ENCODE measurements at regions not wholly inside any gene's neighbourhood (a gene's known extent, or its start where the extent isn't known, plus 50 kb on each side); places are given as distances from the start of the nearest gene placed in this dataset.

DNA sequence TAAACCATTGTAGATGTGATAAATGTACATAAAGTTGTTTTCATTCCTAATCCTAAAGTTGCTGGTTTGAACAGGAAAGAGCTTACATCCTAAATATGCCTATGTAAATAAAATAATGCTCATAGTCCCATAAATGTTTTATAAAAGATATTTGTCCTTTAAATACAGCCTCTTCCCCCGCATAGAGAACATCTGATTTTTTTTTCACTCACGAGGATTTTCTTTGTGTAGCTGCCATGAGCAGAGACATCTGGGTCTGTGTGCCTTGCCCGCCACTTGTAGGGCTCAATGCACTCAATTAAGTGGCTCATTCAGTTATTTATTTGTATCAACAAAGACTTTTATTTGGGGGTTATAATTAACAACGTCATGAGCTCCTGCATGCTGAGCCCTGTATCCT is 72.8 kb downstream of the SOWAHC start (continued):
- TF ChIP-seq, protein P1, sequence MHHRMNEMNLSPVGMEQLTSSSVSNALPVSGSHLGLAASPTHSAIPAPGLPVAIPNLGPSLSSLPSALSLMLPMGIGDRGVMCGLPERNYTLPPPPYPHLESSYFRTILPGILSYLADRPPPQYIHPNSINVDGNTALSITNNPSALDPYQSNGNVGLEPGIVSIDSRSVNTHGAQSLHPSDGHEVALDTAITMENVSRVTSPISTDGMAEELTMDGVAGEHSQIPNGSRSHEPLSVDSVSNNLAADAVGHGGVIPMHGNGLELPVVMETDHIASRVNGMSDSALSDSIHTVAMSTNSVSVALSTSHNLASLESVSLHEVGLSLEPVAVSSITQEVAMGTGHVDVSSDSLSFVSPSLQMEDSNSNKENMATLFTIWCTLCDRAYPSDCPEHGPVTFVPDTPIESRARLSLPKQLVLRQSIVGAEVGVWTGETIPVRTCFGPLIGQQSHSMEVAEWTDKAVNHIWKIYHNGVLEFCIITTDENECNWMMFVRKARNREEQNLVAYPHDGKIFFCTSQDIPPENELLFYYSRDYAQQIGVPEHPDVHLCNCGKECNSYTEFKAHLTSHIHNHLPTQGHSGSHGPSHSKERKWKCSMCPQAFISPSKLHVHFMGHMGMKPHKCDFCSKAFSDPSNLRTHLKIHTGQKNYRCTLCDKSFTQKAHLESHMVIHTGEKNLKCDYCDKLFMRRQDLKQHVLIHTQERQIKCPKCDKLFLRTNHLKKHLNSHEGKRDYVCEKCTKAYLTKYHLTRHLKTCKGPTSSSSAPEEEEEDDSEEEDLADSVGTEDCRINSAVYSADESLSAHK (tag by site-specific recombination; IDR thresholded peaks at IDR 0.05), result no peak
- TF ChIP-seq ZNF48 (tag by site-specific recombination; IDR thresholded peaks at IDR 0.05), result no peak
- TF ChIP-seq ZNF112 (tag by site-specific recombination; IDR thresholded peaks at IDR 0.05), result no peak
- no peak for TF ChIP-seq ZNF324 (tag by site-specific recombination; IDR thresholded peaks at IDR 0.05)
- TF ChIP-seq REPIN1 (tag by site-specific recombination; IDR thresholded peaks at IDR 0.05; ENCODE audit: low read depth), result no peak
- no peak for TF ChIP-seq ZNF16 (tag by site-specific recombination; IDR thresholded peaks at IDR 0.05; ENCODE audit: low read depth)
- TF ChIP-seq ZNF19 (tag by site-specific recombination; IDR thresholded peaks at IDR 0.05; ENCODE audit: low read depth), result no peak
- TF ChIP-seq KLF8 (tag by site-specific recombination; IDR thresholded peaks at IDR 0.05), result no peak
- TF ChIP-seq, protein P2, sequence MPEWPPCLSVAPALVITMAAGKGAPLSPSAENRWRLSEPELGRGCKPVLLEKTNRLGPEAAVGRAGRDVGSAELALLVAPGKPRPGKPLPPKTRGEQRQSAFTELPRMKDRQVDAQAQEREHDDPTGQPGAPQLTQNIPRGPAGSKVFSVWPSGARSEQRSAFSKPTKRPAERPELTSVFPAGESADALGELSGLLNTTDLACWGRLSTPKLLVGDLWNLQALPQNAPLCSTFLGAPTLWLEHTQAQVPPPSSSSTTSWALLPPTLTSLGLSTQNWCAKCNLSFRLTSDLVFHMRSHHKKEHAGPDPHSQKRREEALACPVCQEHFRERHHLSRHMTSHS (tag by site-specific recombination; IDR thresholded peaks at IDR 0.05), result no peak
- no peak for TF ChIP-seq ZFP69B (tag by site-specific recombination; IDR thresholded peaks at IDR 0.05)
- no peak for TF ChIP-seq ZNF664 (tag by site-specific recombination; IDR thresholded peaks at IDR 0.05)
- no peak for TF ChIP-seq ZNF830 (tag by site-specific recombination; IDR thresholded peaks at IDR 0.05; ENCODE audit: low read depth)

DNA sequence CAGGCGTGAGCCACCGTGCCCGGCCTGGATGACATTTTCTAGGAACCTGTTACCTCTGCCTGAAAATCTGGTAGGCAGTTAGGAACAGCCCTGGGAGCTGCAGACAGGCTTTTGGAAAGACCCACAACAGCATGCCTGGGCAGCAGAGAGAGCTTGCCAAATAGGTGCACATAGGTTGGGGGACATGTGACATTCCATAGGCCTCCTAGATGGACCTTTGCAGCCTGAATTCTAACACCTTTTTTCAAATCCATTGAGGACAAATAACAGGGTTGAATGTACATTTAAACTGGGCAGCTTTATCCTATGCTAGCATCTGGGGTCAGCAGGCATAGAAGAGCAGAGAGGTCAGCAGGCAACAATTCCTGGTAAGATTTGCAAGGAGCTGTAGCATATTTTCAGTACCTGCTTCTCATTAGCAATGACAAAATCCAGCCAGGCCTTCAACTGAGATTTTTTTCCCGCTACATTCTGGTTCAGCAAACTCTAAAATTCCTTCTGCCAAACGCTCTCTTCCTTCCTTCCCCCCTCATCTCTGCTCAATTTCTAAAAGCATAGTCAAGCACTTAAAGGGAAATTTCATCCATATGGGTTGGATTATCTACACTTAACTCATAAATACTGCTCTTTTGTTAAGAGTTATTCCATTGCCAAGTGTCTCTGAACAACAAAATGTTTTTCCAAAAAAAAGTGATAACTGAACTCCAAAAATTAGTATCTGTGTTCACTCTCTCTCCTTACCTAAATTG is 75.2 kb downstream of the SOWAHC start:
- ChIA-PET CTCF (no interaction called here), POLR2A (no interaction called here)
- peaks cover 6% of the 10 kb centered on the region; the same call in 1 of the 2 replicates for H3K4me1 ChIP-seq (ENCODE audit: control insufficient read depth, insufficient read depth, low read length)
- H3K36me3 ChIP-seq (ENCODE audit: control insufficient read depth in 2 of 2, insufficient read depth in 1 of 2, low read length in 2 of 2), result no peaks in the 10 kb centered on the region
- H3K27ac ChIP-seq (ENCODE audit: extremely low read depth, low read depth, low read length), result no peak overlapping the region
- no peaks in the 10 kb centered on the region for H3K9me3 ChIP-seq (ENCODE audit: control insufficient read depth, insufficient read depth, low read depth, low read length)
- H3K4me3 ChIP-seq (ENCODE audit: low read depth, low read length), result no peak overlapping the region
- TF ChIP-seq ZBTB48 (tag by site-specific recombination; IDR thresholded peaks at IDR 0.05) (no peak), ZNF555 (tag by site-specific recombination; conservative IDR thresholded peaks at IDR 0.05) (no peak), ZNF792 (tag by site-specific recombination; IDR thresholded peaks at IDR 0.05) (no peak), ZNF768 (tag by site-specific recombination; IDR thresholded peaks at IDR 0.05) (no peak), BCL11B (tag by site-specific recombination; IDR thresholded peaks at IDR 0.05; ENCODE audit: low read depth) (no peak), ZNF558 (tag by site-specific recombination; IDR thresholded peaks at IDR 0.05) (no peak), GLI2 (tag by site-specific recombination; IDR thresholded peaks at IDR 0.05; ENCODE audit: borderline replicate concordance, low read depth) (no peak), ZNF24 (tag by site-specific recombination; IDR thresholded peaks at IDR 0.05) (no peak), ZNF48 (tag by site-specific recombination; IDR thresholded peaks at IDR 0.05) (no peak), ZSCAN16 (tag by site-specific recombination; IDR thresholded peaks at IDR 0.05) (no peak), ZFP69B (tag by site-specific recombination; IDR thresholded peaks at IDR 0.05) (no peak), ZBTB7A (tag by site-specific recombination; IDR thresholded peaks at IDR 0.05; ENCODE audit: low read depth) (no peak)
- TF ChIP-seq, protein P3, sequence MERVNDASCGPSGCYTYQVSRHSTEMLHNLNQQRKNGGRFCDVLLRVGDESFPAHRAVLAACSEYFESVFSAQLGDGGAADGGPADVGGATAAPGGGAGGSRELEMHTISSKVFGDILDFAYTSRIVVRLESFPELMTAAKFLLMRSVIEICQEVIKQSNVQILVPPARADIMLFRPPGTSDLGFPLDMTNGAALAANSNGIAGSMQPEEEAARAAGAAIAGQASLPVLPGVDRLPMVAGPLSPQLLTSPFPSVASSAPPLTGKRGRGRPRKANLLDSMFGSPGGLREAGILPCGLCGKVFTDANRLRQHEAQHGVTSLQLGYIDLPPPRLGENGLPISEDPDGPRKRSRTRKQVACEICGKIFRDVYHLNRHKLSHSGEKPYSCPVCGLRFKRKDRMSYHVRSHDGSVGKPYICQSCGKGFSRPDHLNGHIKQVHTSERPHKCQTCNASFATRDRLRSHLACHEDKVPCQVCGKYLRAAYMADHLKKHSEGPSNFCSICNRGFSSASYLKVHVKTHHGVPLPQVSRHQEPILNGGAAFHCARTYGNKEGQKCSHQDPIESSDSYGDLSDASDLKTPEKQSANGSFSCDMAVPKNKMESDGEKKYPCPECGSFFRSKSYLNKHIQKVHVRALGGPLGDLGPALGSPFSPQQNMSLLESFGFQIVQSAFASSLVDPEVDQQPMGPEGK (tag by site-specific recombination; IDR thresholded peaks at IDR 0.05), result no peak
- TF ChIP-seq, protein P4, sequence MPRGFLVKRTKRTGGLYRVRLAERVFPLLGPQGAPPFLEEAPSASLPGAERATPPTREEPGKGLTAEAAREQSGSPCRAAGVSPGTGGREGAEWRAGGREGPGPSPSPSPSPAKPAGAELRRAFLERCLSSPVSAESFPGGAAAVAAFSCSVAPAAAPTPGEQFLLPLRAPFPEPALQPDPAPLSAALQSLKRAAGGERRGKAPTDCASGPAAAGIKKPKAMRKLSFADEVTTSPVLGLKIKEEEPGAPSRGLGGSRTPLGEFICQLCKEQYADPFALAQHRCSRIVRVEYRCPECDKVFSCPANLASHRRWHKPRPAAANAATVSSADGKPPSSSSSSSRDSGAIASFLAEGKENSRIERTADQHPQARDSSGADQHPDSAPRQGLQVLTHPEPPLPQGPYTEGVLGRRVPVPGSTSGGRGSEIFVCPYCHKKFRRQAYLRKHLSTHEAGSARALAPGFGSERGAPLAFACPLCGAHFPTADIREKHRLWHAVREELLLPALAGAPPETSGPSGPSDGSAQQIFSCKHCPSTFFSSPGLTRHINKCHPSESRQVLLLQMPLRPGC (tag by site-specific recombination; IDR thresholded peaks at IDR 0.05), result no peak
- TF ChIP-seq, protein P5, sequence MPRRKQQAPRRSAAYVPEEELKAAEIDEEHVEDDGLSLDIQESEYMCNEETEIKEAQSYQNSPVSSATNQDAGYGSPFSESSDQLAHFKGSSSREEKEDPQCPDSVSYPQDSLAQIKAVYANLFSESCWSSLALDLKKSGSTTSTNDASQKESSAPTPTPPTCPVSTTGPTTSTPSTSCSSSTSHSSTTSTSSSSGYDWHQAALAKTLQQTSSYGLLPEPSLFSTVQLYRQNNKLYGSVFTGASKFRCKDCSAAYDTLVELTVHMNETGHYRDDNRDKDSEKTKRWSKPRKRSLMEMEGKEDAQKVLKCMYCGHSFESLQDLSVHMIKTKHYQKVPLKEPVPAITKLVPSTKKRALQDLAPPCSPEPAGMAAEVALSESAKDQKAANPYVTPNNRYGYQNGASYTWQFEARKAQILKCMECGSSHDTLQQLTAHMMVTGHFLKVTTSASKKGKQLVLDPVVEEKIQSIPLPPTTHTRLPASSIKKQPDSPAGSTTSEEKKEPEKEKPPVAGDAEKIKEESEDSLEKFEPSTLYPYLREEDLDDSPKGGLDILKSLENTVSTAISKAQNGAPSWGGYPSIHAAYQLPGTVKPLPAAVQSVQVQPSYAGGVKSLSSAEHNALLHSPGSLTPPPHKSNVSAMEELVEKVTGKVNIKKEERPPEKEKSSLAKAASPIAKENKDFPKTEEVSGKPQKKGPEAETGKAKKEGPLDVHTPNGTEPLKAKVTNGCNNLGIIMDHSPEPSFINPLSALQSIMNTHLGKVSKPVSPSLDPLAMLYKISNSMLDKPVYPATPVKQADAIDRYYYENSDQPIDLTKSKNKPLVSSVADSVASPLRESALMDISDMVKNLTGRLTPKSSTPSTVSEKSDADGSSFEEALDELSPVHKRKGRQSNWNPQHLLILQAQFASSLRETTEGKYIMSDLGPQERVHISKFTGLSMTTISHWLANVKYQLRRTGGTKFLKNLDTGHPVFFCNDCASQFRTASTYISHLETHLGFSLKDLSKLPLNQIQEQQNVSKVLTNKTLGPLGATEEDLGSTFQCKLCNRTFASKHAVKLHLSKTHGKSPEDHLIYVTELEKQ (tag by site-specific recombination; IDR thresholded peaks at IDR 0.05; ENCODE audit: borderline replicate concordance), result no peak

Data from HEK293 (cell line).